ENCODE measurements at regions not wholly inside any gene's neighbourhood (a gene's known extent, or its start where the extent isn't known, plus 50 kb on each side); places are given as distances from the start of the nearest gene placed in this dataset.
"Not testable (repeated sequence)": the region's sequence is repeated elsewhere in the genome, so short reads cannot be mapped to it uniquely, and the experiment has no call there.

DNA sequence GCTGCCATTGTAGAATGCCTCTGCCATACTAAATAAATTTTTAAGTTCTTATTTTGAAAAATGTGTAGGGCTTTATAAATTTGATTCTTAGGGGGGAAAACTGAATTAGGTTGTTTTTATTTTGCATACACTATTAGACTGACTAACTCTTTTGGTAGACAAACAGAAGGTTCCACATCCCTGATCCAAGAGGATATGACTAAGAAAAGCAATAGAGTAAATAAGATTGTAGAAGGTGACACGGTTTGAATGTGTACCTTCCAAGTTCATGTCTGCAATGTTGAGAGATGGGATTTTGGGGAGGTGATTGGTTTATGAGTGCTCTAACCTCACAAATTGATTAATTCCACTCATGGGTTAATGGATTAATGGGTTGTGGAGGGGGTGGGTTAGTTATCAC lies 127.9 kb downstream of the GLUL start:
- no peak for DNase-seq (ENCODE audit: low read depth in 4 of 4, low spot score in 3 of 4)

GRCh38 chr1:182262425-182262824 lies 129.2 kb downstream of the GLUL start:
- DNase-seq (ENCODE audit: low read depth in 4 of 4, low spot score in 3 of 4) = no peak

DNA sequence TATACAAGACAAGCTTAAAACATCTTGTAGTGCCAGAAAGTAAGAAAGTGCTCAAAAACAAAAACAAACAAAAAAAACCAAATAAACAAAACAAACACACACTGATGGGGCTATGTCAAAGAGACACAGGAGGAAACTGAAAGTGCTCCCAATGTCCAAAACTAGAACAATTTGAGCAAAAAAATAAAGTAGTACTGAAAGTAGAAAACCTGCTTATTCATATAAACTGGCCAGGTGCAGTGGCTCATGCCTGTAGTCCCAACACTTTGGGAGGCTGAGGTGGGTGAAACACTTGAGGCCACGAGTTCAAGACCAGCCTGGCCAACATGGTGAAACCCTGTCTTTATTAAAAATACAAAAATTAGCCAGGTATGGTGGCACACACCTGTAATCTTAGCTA lies 129.9 kb downstream of the GLUL start:
- DNase-seq (ENCODE audit: low read depth in 4 of 4, low spot score in 3 of 4) = no peak

GRCh38 chr1:182260516-182260915 lies 131.1 kb downstream of the GLUL start:
- DNase-seq (ENCODE audit: low read depth in 4 of 4, low spot score in 3 of 4) = no peak

DNA sequence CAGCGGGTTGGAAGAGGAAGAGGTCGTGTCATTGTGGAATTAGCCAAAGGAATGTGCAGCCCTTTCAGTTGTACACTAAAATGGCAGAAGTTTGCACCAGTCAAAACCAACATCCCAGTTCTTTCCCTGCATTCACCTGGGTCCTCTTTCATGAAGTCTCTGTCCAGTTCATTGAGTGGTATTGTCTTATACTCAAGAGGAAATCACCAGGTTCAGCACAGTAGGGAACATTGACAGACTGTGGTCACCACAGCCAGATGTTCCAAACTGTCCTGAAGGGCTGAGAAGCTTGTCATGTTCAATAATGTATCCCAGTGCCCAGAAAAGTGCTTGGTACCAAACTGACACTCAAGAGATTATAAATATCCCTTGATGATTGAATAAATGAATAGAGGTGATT lies 131.6 kb downstream of the GLUL start:
- no peak for DNase-seq (ENCODE audit: low read depth in 4 of 4, low spot score in 3 of 4)

- no peak for DNase-seq (ENCODE audit: low read depth in 4 of 4, low spot score in 3 of 4)
These were observed 132.2 kb downstream of the GLUL start for GRCh38 chr1:182259229-182259872.

- DNase-seq (ENCODE audit: low read depth in 4 of 4, low spot score in 3 of 4) = no peak
These were observed 134.1 kb downstream of the GLUL start for GRCh38 chr1:182257369-182258063.

DNA sequence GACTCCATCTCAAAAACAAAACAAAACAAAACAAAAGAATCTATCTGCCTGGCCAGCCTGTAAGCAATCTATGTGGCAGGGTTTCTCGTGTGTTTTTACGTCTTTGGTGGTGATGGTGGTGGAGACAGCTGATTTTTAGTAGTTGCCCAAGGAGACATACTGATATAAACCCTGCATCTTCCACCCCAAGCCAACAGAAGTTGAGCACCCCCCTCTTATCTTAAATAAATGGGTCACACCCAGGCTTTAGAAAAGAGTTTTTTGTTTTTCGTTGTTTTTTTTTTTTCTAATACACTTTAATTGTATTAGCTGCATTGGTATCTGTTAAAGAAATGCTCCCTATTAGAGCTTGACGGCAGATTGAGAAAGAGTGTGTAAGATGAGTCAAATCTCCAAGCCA lies 134.7 kb downstream of the GLUL start:
- no peak for DNase-seq (ENCODE audit: low read depth in 4 of 4, low spot score in 3 of 4)

DNA sequence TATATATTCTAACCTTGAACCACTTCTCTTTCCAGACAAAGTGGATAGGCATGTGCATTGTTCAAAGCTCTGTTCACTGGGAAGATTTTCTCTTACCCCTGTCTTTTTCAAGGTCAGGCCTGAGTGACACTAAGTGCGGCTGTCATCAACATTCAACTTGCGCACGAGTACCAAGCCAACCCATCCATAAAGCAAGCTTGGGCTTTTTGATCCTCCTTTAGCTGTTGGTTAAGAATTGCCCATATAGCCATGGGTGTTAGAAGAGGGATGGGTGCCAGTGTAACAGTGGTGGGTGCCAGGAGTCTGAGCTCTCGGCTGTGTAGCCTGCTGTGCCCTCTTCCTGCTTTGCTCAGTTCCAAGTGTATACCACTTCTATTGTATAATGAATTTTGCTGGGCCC lies 136.1 kb downstream of the GLUL start:
- DNase-seq (ENCODE audit: low read depth in 4 of 4, low spot score in 3 of 4) = no peak

GRCh38 chr1:182253319-182253860 lies 138.2 kb downstream of the GLUL start:
- no peak for DNase-seq (ENCODE audit: low read depth in 4 of 4, low spot score in 3 of 4)

DNA sequence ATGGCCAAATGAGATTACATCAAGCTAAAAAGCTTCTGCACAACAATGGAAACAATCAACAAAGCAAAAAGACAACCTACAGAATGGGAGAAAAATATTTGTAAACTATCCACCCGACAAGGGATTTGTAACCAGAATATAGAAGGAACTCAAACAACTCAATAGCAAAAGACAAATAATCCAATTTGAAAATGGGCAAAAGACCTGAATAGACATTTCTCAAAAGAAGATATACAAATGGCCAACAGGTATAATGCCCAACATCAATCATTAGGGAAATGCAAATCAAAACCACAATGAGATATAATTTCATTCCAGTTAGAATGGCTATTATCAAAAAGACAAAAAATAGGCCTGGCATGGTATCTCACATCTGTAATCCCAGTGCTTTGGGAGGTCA lies 140.0 kb downstream of the GLUL start:
- no peak for DNase-seq (ENCODE audit: low read depth in 4 of 4, low spot score in 3 of 4)

DNA sequence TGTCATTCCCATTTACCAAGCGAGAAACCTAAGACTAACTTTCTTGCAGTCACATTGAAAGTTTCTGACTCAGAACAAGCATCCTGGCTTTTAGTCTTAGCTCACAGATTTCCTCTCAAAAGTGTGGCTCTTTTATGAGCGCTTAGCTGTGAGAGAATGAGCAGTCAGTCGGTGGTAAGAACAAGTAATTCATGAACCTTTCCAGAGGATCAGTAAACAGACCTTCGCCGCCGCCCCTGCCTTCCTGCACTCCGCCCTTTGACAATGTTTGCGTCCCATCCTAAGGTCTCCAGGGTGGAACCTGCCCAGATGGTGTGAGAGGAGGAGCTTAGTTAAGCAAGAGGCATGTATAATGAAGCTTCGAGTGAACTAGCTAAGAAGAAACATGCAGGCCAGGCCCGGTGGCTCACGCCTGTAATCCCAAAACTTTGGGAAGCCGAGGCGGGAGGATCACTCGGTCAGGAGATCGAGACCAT lies 142.4 kb downstream of the GLUL start:
- DNase-seq (ENCODE audit: low read depth in 4 of 4, low spot score in 3 of 4) = no peak

DNA sequence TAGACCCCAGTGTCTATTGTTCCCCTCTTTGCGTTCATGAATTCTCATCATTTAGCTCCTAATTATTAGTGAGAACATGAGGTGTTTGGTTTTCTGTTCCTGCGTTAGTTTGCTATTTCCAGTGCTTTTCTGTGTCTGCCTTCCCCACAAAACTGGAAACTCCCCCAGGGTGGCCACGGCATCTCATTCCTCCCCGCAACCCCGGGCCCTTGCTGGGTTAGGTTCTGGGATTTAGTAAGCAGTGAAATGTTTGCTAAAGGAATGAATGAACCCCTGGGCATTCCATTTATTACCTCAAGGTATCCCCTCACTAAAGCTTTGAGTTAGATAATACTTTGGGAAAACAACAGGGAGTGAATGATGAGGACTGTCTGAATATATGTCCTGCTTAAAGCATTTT lies 142.9 kb downstream of the GLUL start:
- no peak for DNase-seq (ENCODE audit: low read depth in 4 of 4, low spot score in 3 of 4)

GRCh38 chr1:182247813-182248212 lies 143.8 kb downstream of the GLUL start:
- not testable (repeated sequence) for DNase-seq (ENCODE audit: low read depth in 4 of 4, low spot score in 3 of 4)

GRCh38 chr1:182246783-182247182 lies 144.8 kb downstream of the GLUL start:
- no peak for DNase-seq (ENCODE audit: low read depth in 4 of 4, low spot score in 3 of 4)

GRCh38 chr1:182245040-182245439 lies 146.6 kb downstream of the GLUL start:
- DNase-seq (ENCODE audit: low read depth in 4 of 4, low spot score in 3 of 4) = no peak

DNA sequence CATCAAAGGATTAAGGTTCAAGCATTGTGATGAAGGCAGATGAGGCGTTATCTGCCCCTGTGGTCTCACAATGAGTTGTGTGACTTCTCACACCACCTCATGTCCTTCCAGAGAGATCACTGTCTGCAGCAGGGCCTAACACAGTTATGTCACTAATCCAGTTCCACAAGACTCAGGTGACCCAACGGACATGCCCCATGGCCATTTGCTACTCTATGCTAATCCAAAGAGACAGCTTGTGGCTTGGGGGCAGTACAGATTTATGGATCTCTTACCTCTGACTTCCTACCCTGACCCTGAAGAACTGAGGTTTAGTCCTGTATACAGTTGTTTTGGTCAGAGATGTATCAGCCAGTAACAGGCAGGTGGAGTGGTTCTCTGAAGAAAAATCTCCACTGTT lies 147.1 kb downstream of the GLUL start:
- DNase-seq (ENCODE audit: low read depth in 4 of 4, low spot score in 3 of 4) = no peak

GRCh38 chr1:182242641-182243040 lies 148.9 kb downstream of the GLUL start:
- DNase-seq (ENCODE audit: low read depth in 4 of 4, low spot score in 3 of 4) = no peak

GRCh38 chr1:182240085-182240484 lies 151.5 kb downstream of the GLUL start:
- DNase-seq (ENCODE audit: low read depth in 4 of 4, low spot score in 3 of 4) = no peak

GRCh38 chr1:182238421-182238820 lies 153.2 kb downstream of the GLUL start:
- DNase-seq (ENCODE audit: low read depth in 4 of 4, low spot score in 3 of 4) = no peak

GRCh38 chr1:182237329-182237728 lies 154.3 kb downstream of the GLUL start:
- no peak for DNase-seq (ENCODE audit: low read depth in 4 of 4, low spot score in 3 of 4)

- DNase-seq (ENCODE audit: low read depth in 4 of 4, low spot score in 3 of 4) = no peak
These were observed 154.9 kb downstream of the GLUL start for GRCh38 chr1:182236651-182237077.
